ENCODE measurements at regions not wholly inside any gene's neighbourhood (a gene's known extent, or its start where the extent isn't known, plus 50 kb on each side); places are given as distances from the start of the nearest gene placed in this dataset.

DNA sequence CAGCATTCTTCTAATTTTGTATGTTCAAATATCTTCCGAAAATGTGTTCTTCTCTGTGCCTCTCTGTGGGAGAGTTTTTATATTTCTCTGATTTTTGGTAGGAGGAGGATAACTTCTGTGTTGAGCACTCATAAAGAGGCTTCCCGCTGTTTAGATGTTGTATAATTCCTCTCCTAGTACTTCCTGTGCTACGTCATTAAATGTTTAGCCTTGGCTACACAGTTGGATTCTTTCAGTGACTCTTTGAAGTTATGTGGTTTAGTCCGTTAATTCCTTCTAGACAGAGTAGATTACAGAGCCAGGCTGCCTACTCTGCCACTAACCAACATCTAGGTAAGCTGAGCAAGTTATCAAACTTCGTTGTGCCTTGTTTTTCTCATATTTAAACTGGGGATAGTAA is 302.6 kb downstream of the OSTF1 start:
- TF ChIP-seq, protein P1, sequence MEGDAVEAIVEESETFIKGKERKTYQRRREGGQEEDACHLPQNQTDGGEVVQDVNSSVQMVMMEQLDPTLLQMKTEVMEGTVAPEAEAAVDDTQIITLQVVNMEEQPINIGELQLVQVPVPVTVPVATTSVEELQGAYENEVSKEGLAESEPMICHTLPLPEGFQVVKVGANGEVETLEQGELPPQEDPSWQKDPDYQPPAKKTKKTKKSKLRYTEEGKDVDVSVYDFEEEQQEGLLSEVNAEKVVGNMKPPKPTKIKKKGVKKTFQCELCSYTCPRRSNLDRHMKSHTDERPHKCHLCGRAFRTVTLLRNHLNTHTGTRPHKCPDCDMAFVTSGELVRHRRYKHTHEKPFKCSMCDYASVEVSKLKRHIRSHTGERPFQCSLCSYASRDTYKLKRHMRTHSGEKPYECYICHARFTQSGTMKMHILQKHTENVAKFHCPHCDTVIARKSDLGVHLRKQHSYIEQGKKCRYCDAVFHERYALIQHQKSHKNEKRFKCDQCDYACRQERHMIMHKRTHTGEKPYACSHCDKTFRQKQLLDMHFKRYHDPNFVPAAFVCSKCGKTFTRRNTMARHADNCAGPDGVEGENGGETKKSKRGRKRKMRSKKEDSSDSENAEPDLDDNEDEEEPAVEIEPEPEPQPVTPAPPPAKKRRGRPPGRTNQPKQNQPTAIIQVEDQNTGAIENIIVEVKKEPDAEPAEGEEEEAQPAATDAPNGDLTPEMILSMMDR (conservative IDR thresholded peaks at IDR 0.05; ENCODE audit: low read depth, low read length): no peak
- TF ChIP-seq, protein P2, sequence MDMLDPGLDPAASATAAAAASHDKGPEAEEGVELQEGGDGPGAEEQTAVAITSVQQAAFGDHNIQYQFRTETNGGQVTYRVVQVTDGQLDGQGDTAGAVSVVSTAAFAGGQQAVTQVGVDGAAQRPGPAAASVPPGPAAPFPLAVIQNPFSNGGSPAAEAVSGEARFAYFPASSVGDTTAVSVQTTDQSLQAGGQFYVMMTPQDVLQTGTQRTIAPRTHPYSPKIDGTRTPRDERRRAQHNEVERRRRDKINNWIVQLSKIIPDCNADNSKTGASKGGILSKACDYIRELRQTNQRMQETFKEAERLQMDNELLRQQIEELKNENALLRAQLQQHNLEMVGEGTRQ (IDR thresholded peaks at IDR 0.05; ENCODE audit: low read depth, low read length): no peak
- TF ChIP-seq POLR2A (IDR thresholded peaks at IDR 0.05; ENCODE audit: low read depth, low read length): no peak
- no peak for TF ChIP-seq FOS (IDR thresholded peaks at IDR 0.05; ENCODE audit: low read depth, low read length)
- TF ChIP-seq CHD1 (IDR thresholded peaks at IDR 0.05; ENCODE audit: low read depth, low read length): no peak
- no peak for TF ChIP-seq CEBPB (IDR thresholded peaks at IDR 0.05; ENCODE audit: low read depth, low read length)
- TF ChIP-seq BHLHE40 (IDR thresholded peaks at IDR 0.05; ENCODE audit: low read depth, low read length): no peak
- TF ChIP-seq RCOR1 (IDR thresholded peaks at IDR 0.05; ENCODE audit: insufficient replicate concordance, low read length): no peak
- TF ChIP-seq SMC3 (IDR thresholded peaks at IDR 0.05; ENCODE audit: low read depth, low read length): no peak
